Heart left ventricle (tissue), 16 donors: ENCODE measurements at regions not wholly inside any gene's neighbourhood (a gene's known extent, or its start where the extent isn't known, plus 50 kb on each side); places are given as distances from the start of the nearest gene placed in this dataset.

Source experiments
- ATAC-seq, 4 donors: fragments of 200-7000 bp; cut with Tn5 transposase; one replicate each; pipeline ENCODE4 v1.9.1; 2020 to 2022; ENCODE audit warnings: moderate library complexity in 4 of 4, mild to moderate bottlenecking in 3 of 4, moderate number of reproducible peaks in 1 of 4
- DNase-seq, 5 donors: peaks; one replicate each; pipeline ENCODE4 v3.0.0-alpha.2; 2020
- H3K27ac ChIP-seq, 12 donors: fragments of 200-600 bp; sonication (generic) in 4 of 12; one replicate each; pipeline versions ENCODE4 v1.5.0 to v1.8.0; 2016 to 2022; ENCODE audit warnings: mild to moderate bottlenecking in 2 of 12
- H3K27me3 ChIP-seq, 9 donors: fragments of 200-600 bp; sonication (generic) in 2 of 9; one replicate each; pipeline versions ENCODE4 v1.5.1 to v1.8.0; 2016 to 2022; ENCODE audit warnings: mild to moderate bottlenecking in 3 of 9
- H3K36me3 ChIP-seq, 9 donors: fragments of 200-600 bp; sonication (generic) in 2 of 9; one replicate each; pipeline versions ENCODE4 v1.5.0 to v1.8.0; 2018 to 2022; ENCODE audit warnings: mild to moderate bottlenecking in 2 of 9
- H3K4me1 ChIP-seq, 12 donors: fragments of 200-600 bp; sonication (generic) in 4 of 12; one replicate each; pipeline versions ENCODE4 v1.5.0 to v1.8.0; 2016 to 2022; ENCODE audit warnings: mild to moderate bottlenecking in 3 of 12
- H3K4me3 ChIP-seq, 12 donors: fragments of 200-600 bp; sonication (generic) in 4 of 12; one replicate each; pipeline versions ENCODE4 v1.5.0 to v1.8.0; 2017 to 2022; ENCODE audit warnings: mild to moderate bottlenecking in 9 of 12, moderate library complexity in 4 of 12
- H3K9me3 ChIP-seq, 12 donors: fragments of 200-600 bp; sonication (generic) in 4 of 12; one replicate each; pipeline versions ENCODE4 v1.5.0 to v1.8.0; 2016 to 2022; ENCODE audit warnings: mild to moderate bottlenecking in 1 of 12
- POLR2A ChIP-seq, 2 donors: fragments of 450-650 bp; IDR thresholded peaks; one replicate each; pipeline ENCODE4 v1.6.1; 2017; ENCODE audit warnings: antibody characterized with exemption in 2 of 2, mild to moderate bottlenecking in 2 of 2, moderate library complexity in 2 of 2
- WGBS, 4 donors: extraction: QIAGEN DNeasy Blood & Tissue Kit in 2 of 4; methylation state at CpG; one replicate each; pipeline versions ENCODE4 v1.1.5 to v1.1.7; 2013 to 2018; 5-methylcytosine and 5-hydroxymethylcytosine counted together
- intact Hi-C, 10 donors: fragments of 100-400 bp; cut with DNase I; formaldehyde crosslinking; loops; one replicate each; pipeline versions ENCODE4 v1.11.1 to v1.14.2; 2022
- TF ChIP-seq, protein P1 (sequence below), 12 donors: fragments of 200-600 bp; sonication (generic) in 4 of 12; IDR thresholded peaks; one replicate each; pipeline versions ENCODE4 v1.5.0 to v1.8.0; 2018 to 2022; ENCODE audit warnings: antibody characterized with exemption in 12 of 12, mild to moderate bottlenecking in 5 of 12
- donor health status: ischemic (EF 13 %, LVEDD 7.1; RV severe dilation, severe dysfunction).
- donor health status: healthy with polysubstance abuse.
- donor health status: DM: no; HTN: yes; CAD: no.
- donor health status: DM: no; HTN: no; CAD: no.
- donor health status: ischemic (EF 25% LVEDD 6.9; RV normal size, moderate dysfunction).
- donor health status: ischemic (EF 25% LVEDD 5.7; RV mildly dilated, moderate dysfunction).
- donor health status: healthy.
- donor health status: DM: yes; HTN: yes; CAD: no.
- donor health status: ischemic (EF 35%, LVEDD 5.7; RV mildly dilated, moderate dysfunction).
- donor health status: nonischemic (EF 11% LVEDD 7.7; RV severe dilation, severe dysfunction).
- donor health status: DM: yes; HTN: yes; CAD: no.
- donor health status: PGD.
- donor health status: ischemic (EF 29% LVEDD 5.4; RV normal size, mild dysfunction).
- donor health status: nonischemic (EF 23%, LVEDD 6.1; RV moderate dilation, normal function).

DNA sequence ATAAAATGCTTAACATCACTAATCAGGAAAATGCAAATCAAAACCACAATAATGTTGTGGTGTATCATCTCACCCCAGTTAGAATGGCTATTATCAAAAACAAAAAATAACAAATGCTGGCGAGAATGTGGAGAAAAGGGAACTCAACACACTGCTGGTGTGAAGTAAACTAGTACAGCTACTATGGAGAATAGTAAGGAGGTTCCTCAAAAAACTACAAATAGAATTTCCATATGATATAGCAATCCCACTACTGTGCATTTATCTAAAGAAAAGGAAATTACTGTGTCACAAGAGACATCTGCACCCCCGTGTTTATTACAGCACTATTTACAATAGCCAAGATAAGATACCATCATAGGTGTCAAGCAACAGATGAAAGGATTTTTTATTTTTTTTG lies 214.5 kb upstream of the RASA1 start:
- intact Hi-C loops: no loop called here
- DNase-seq (no peak), ATAC-seq (no peak)
- 58 to 66% (median 63%) methylated on average over 2 of the region's 2 CpGs for WGBS, 4 donors
- Histone ChIP-seq H3K36me3 (no peaks in the 10 kb centered on the region), H3K27me3 (no peaks in the 10 kb centered on the region), H3K4me3 (no peak overlapping the region), H3K4me1 (peaks cover 0 to 12% (median 0%) of the 10 kb centered on the region in 12 donors), H3K27ac (peak overlapping the region in 1 of 12 donors; percentile 46), H3K9me3 (peaks cover 0 to 18% (median 4%) of the 10 kb centered on the region in 12 donors)
- no peak for TF ChIP-seq POLR2A (IDR thresholded peaks at IDR 0.05)
- TF ChIP-seq, protein P1, sequence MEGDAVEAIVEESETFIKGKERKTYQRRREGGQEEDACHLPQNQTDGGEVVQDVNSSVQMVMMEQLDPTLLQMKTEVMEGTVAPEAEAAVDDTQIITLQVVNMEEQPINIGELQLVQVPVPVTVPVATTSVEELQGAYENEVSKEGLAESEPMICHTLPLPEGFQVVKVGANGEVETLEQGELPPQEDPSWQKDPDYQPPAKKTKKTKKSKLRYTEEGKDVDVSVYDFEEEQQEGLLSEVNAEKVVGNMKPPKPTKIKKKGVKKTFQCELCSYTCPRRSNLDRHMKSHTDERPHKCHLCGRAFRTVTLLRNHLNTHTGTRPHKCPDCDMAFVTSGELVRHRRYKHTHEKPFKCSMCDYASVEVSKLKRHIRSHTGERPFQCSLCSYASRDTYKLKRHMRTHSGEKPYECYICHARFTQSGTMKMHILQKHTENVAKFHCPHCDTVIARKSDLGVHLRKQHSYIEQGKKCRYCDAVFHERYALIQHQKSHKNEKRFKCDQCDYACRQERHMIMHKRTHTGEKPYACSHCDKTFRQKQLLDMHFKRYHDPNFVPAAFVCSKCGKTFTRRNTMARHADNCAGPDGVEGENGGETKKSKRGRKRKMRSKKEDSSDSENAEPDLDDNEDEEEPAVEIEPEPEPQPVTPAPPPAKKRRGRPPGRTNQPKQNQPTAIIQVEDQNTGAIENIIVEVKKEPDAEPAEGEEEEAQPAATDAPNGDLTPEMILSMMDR (IDR thresholded peaks at IDR 0.05): no peak

DNA sequence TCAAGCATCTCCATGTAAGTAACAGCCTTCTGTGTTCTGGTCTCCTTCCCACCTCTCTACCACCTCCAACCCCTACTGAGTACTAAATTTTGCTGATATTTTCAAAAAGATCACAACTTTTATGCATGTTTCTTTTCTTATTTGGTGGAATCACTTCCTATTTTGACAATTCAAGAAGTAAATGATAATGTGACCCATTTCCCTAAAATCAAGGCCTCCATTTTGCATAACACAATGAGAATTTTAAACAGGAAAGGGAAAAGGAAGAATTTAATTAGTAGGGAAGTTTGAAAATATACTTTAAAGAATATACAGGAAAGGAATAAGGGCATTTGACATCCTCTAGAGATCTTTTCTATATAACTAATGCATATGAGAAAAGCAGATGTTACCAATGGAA lies 212.9 kb upstream of the RASA1 start:
- TF ChIP-seq POLR2A (IDR thresholded peaks at IDR 0.05): no peak
- TF ChIP-seq, protein P1 (IDR thresholded peaks at IDR 0.05): no peak
- no peak for DNase-seq
- Histone ChIP-seq H3K4me3 (no peak overlapping the region), H3K4me1 (peaks cover 0 to 12% (median 0%) of the 10 kb centered on the region in 12 donors), H3K9me3 (peaks cover 0 to 11% (median 0%) of the 10 kb centered on the region in 12 donors), H3K36me3 (no peaks in the 10 kb centered on the region), H3K27me3 (no peaks in the 10 kb centered on the region), H3K27ac (peak overlapping the region in 1 of 12 donors; percentile 71)
- intact Hi-C loops: no loop called here
- no peak for ATAC-seq

DNA sequence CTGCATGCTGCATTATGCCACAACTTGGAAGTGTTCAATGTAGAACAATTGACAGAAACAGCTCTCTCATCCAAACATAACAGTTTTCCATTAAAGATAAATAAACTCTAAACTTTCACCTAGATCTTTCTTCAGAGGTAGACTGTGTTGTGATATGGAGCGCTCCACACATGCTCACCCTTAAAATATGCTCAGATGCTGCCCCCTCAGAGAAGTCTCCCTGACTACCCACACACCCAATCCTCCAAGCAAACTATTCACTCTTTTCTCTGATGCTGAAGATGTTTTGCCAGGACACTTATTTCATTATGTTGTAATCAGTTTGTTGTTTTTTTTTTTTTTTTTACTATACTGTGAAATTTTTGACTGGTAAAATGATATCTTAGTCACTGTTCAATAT lies 206.6 kb upstream of the RASA1 start:
- WGBS, 4 donors: 80 to 90% (median 86%) methylated on average over 1 of the region's 1 CpG
- Histone ChIP-seq H3K4me3 (no peak overlapping the region), H3K27ac (no peak overlapping the region), H3K4me1 (no peaks in the 10 kb centered on the region), H3K36me3 (no peaks in the 10 kb centered on the region), H3K9me3 (peaks cover 0 to 14% (median 0%) of the 10 kb centered on the region in 12 donors), H3K27me3 (no peaks in the 10 kb centered on the region)
- no peak for TF ChIP-seq POLR2A (IDR thresholded peaks at IDR 0.05)
- TF ChIP-seq, protein P1 (IDR thresholded peaks at IDR 0.05): no peak
- no peak for DNase-seq
- no peak for ATAC-seq
- intact Hi-C loops: loop anchor here in 2 of 10 donors (10.0 kb wide), 2 partner anchors 334 to 344 kb away; no protein-coding TSS in a partner anchor

DNA sequence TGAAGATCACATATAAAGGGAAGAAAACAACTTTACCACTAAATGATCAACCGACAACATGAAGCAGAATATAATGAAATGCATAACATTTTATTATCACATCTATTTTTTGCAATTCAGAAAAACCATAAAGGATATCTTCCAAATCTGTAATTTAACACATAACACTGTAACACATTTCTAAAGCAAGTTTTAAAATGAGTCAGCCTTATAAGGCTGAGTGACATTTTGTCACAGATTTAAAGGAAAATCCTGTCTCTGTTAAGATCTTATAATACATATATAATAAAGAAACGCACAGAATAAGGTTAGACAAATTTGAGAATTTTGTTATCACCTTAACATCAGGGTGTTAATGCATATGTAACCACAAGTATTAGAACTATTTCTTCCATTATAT lies 198.4 kb upstream of the RASA1 start:
- Histone ChIP-seq H3K4me3 (no peak overlapping the region), H3K27ac (no peak overlapping the region), H3K27me3 (no peaks in the 10 kb centered on the region), H3K4me1 (no peaks in the 10 kb centered on the region), H3K9me3 (no peaks in the 10 kb centered on the region), H3K36me3 (no peaks in the 10 kb centered on the region)
- TF ChIP-seq, protein P1 (IDR thresholded peaks at IDR 0.05): no peak
- no peak for TF ChIP-seq POLR2A (IDR thresholded peaks at IDR 0.05)
- intact Hi-C loops: loop anchor here in 2 of 10 donors (10.0 kb wide), 2 partner anchors 325 to 335 kb away; no protein-coding TSS in a partner anchor
- DNase-seq (no peak), ATAC-seq (no peak)
- WGBS, 4 donors: 87 to 90% (median 87%) methylated on average over 2 of the region's 2 CpGs
